ENCODE measurements at regions not wholly inside any gene's neighbourhood (a gene's known extent, or its start where the extent isn't known, plus 50 kb on each side); places are given as distances from the start of the nearest gene placed in this dataset.

GRCh38 chr2:175817221-175817620, 184.8 kb downstream of the LNPK start (continued):
- no peak for TF ChIP-seq PHF8 (conservative IDR thresholded peaks at IDR 0.05; ENCODE audit: low read depth, low read length)
- TF ChIP-seq GABPA (IDR thresholded peaks at IDR 0.05; ENCODE audit: borderline replicate concordance, insufficient read depth, low read length) = no peak

Measured in H1 (cell line).